ENCODE measurements at regions not wholly inside any gene's neighbourhood (a gene's known extent, or its start where the extent isn't known, plus 50 kb on each side); places are given as distances from the start of the nearest gene placed in this dataset.

DNA sequence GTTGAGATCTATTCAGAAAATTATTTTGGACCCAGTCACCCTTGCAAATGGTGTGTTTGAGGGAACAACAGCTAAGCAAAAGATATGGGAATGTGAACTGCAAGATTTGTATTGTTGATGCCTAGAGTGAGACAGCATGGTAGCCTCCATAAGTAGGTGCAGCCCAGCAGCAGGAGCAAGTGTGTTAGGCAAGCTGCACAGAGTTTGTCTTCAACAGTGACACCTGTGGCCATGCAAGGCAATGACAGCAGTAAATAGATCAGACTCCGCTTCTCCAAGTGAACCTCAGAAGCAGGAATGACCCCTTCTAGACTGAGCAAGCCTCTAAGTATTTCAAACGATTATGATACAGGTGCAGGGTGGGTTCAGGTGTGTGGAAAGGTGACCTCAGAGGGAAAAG, 133.4 kb upstream of the MSX1 start:
- H3K27ac ChIP-seq (ENCODE audit: low read depth, low read length): no peak overlapping the region
- no peaks in the 10 kb centered on the region for H3F3A ChIP-seq (ENCODE audit: control insufficient read depth, insufficient read depth)
- no peaks in the 10 kb centered on the region for H3K27me3 ChIP-seq (ENCODE audit: control insufficient read depth, low read length)
- no peaks in the 10 kb centered on the region for H3K36me3 ChIP-seq (ENCODE audit: control insufficient read depth, low read length)
- no peaks in the 10 kb centered on the region for H3K9me2 ChIP-seq (replicated peaks; ENCODE audit: control insufficient read depth, low read length)
- TF ChIP-seq, protein P1, sequence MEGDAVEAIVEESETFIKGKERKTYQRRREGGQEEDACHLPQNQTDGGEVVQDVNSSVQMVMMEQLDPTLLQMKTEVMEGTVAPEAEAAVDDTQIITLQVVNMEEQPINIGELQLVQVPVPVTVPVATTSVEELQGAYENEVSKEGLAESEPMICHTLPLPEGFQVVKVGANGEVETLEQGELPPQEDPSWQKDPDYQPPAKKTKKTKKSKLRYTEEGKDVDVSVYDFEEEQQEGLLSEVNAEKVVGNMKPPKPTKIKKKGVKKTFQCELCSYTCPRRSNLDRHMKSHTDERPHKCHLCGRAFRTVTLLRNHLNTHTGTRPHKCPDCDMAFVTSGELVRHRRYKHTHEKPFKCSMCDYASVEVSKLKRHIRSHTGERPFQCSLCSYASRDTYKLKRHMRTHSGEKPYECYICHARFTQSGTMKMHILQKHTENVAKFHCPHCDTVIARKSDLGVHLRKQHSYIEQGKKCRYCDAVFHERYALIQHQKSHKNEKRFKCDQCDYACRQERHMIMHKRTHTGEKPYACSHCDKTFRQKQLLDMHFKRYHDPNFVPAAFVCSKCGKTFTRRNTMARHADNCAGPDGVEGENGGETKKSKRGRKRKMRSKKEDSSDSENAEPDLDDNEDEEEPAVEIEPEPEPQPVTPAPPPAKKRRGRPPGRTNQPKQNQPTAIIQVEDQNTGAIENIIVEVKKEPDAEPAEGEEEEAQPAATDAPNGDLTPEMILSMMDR (IDR thresholded peaks at IDR 0.05; ENCODE audit: low read depth, low read length, poor library complexity, severe bottlenecking): peak; percentile 61
- TF ChIP-seq EZH2phosphoT487 (IDR thresholded peaks at IDR 0.05; ENCODE audit: borderline replicate concordance, low read length): no peak
- H3K4me2 ChIP-seq (ENCODE audit: low read length): no peak overlapping the region
- peaks cover 41% of the 10 kb centered on the region for H3K9me3 ChIP-seq (ENCODE audit: control insufficient read depth, insufficient read depth, low read length)
- no peaks in the 10 kb centered on the region for H3K79me2 ChIP-seq (ENCODE audit: control insufficient read depth, low read length)
- H3K4me3 ChIP-seq (ENCODE audit: low read length): no peak overlapping the region
- no peaks in the 10 kb centered on the region for H4K20me1 ChIP-seq (ENCODE audit: control insufficient read depth, insufficient read depth, low read depth, low read length)
- no peaks in the 10 kb centered on the region for H3K4me1 ChIP-seq (ENCODE audit: control insufficient read depth, low read length)

DNA sequence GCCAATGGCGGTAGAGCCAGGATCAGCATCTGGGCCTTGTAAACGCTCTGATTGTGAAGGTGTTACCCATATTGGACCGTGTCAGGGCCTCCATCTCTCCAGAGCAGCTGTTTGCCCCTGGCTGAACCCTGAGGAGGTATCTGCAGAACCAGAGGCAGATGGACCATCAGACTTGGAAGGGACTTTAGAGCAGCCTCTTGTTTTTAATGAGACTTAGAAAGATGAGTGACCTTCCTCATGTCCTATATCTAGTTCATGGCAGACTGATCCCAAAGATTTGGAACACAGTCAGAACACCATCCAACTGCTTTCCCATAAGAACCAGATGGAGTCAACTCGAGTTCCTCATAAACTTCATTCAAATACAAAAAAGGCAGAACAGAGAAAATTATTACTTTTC, 135.1 kb upstream of the MSX1 start:
- no peak overlapping the region for H3K27ac ChIP-seq (ENCODE audit: low read depth, low read length)
- TF ChIP-seq, protein P1 (IDR thresholded peaks at IDR 0.05; ENCODE audit: low read depth, low read length, poor library complexity, severe bottlenecking): no peak
- TF ChIP-seq EZH2phosphoT487 (IDR thresholded peaks at IDR 0.05; ENCODE audit: borderline replicate concordance, low read length): no peak
- no peaks in the 10 kb centered on the region for H3K36me3 ChIP-seq (ENCODE audit: control insufficient read depth, low read length)
- H3K4me1 ChIP-seq (ENCODE audit: control insufficient read depth, low read length): no peaks in the 10 kb centered on the region
- no peaks in the 10 kb centered on the region for H4K20me1 ChIP-seq (ENCODE audit: control insufficient read depth, insufficient read depth, low read depth, low read length)
- no peaks in the 10 kb centered on the region for H3F3A ChIP-seq (ENCODE audit: control insufficient read depth, insufficient read depth)
- H3K27me3 ChIP-seq (ENCODE audit: control insufficient read depth, low read length): no peaks in the 10 kb centered on the region
- H3K4me2 ChIP-seq (ENCODE audit: low read length): no peak overlapping the region
- H3K79me2 ChIP-seq (ENCODE audit: control insufficient read depth, low read length): no peaks in the 10 kb centered on the region
- no peak overlapping the region for H3K4me3 ChIP-seq (ENCODE audit: low read length)
- no peaks in the 10 kb centered on the region for H3K9me2 ChIP-seq (replicated peaks; ENCODE audit: control insufficient read depth, low read length)
- peaks cover 41% of the 10 kb centered on the region for H3K9me3 ChIP-seq (ENCODE audit: control insufficient read depth, insufficient read depth, low read length)

DNA sequence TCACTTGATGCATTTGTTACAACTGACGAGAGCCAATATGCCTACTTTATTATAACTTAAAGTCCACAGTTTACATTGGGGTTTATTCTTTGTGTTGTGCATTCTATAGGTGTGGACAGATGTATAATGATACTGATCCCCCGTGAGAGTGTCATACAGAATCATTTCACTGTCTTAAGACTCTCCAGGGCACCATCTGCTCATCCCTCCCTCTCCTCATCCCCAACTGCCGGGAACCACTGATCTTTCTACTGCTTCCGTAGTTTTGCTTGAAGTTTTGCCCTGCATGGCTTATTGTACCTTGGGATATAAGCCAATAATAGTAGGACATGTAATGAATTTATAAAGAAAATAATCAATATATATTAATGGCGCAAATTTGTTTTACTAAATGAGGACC, 137.8 kb upstream of the MSX1 start:
- no peaks in the 10 kb centered on the region for H3K36me3 ChIP-seq (ENCODE audit: control insufficient read depth, low read length)
- H3K79me2 ChIP-seq (ENCODE audit: control insufficient read depth, low read length): no peaks in the 10 kb centered on the region
- no peaks in the 10 kb centered on the region for H4K20me1 ChIP-seq (ENCODE audit: control insufficient read depth, insufficient read depth, low read depth, low read length)
- H3F3A ChIP-seq (ENCODE audit: control insufficient read depth, insufficient read depth): no peaks in the 10 kb centered on the region
- peaks cover 36% of the 10 kb centered on the region for H3K9me3 ChIP-seq (ENCODE audit: control insufficient read depth, insufficient read depth, low read length)
- no peaks in the 10 kb centered on the region for H3K27me3 ChIP-seq (ENCODE audit: control insufficient read depth, low read length)
- no peak overlapping the region for H3K27ac ChIP-seq (ENCODE audit: low read depth, low read length)
- no peaks in the 10 kb centered on the region for H3K9me2 ChIP-seq (replicated peaks; ENCODE audit: control insufficient read depth, low read length)
- no peak overlapping the region for H3K4me2 ChIP-seq (ENCODE audit: low read length)
- TF ChIP-seq, protein P1 (IDR thresholded peaks at IDR 0.05; ENCODE audit: low read depth, low read length, poor library complexity, severe bottlenecking): no peak
- TF ChIP-seq EZH2phosphoT487 (IDR thresholded peaks at IDR 0.05; ENCODE audit: borderline replicate concordance, low read length): no peak
- no peak overlapping the region for H3K4me3 ChIP-seq (ENCODE audit: low read length)
- no peaks in the 10 kb centered on the region for H3K4me1 ChIP-seq (ENCODE audit: control insufficient read depth, low read length)

DNA sequence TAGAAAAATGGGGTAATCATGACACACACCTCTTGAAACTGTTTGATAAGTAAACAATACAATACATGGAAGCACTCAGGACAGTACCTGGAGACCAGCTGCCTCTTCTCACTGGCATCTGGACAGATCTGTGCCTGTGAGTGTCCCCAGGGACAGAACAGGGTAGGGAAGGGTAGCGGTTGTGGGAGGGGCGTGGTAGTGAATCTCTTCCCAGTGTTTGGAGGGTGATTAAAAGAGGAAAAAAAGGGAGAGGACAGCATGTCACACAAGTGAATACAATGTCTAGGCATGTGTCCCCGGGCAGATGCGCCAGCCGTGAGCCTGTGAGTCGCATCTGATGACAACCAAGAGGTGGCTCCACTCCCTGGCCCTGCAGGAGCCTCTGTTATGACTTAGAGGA, 138.8 kb upstream of the MSX1 start:
- Histone ChIP-seq H3F3A (ENCODE audit: control insufficient read depth, insufficient read depth) (no peaks in the 10 kb centered on the region), H4K20me1 (ENCODE audit: control insufficient read depth, insufficient read depth, low read depth, low read length) (no peaks in the 10 kb centered on the region), H3K4me3 (ENCODE audit: low read length) (no peak overlapping the region), H3K4me1 (ENCODE audit: control insufficient read depth, low read length) (no peaks in the 10 kb centered on the region), H3K27ac (ENCODE audit: low read depth, low read length) (no peak overlapping the region), H3K36me3 (ENCODE audit: control insufficient read depth, low read length) (no peaks in the 10 kb centered on the region), H3K9me3 (ENCODE audit: control insufficient read depth, insufficient read depth, low read length) (peaks cover 26% of the 10 kb centered on the region), H3K79me2 (ENCODE audit: control insufficient read depth, low read length) (no peaks in the 10 kb centered on the region), H3K9me2 (replicated peaks; ENCODE audit: control insufficient read depth, low read length) (no peaks in the 10 kb centered on the region), H3K27me3 (ENCODE audit: control insufficient read depth, low read length) (no peaks in the 10 kb centered on the region), H3K4me2 (ENCODE audit: low read length) (no peak overlapping the region)
- no peak for TF ChIP-seq EZH2phosphoT487 (IDR thresholded peaks at IDR 0.05; ENCODE audit: borderline replicate concordance, low read length)
- TF ChIP-seq, protein P1 (IDR thresholded peaks at IDR 0.05; ENCODE audit: low read depth, low read length, poor library complexity, severe bottlenecking): no peak
